Fibroblast of skin of right biceps (primary cell): ENCODE measurements at regions not wholly inside any gene's neighbourhood (a gene's known extent, or its start where the extent isn't known, plus 50 kb on each side); places are given as distances from the start of the nearest gene placed in this dataset.
"Not testable (repeated sequence)": the region's sequence is repeated elsewhere in the genome, so short reads cannot be mapped to it uniquely, and the experiment has no call there.

ENCODE experiments used
- DNase-seq: peaks from one replicate; pipeline ENCODE4 v3.0.0-alpha.2; 2013

DNA sequence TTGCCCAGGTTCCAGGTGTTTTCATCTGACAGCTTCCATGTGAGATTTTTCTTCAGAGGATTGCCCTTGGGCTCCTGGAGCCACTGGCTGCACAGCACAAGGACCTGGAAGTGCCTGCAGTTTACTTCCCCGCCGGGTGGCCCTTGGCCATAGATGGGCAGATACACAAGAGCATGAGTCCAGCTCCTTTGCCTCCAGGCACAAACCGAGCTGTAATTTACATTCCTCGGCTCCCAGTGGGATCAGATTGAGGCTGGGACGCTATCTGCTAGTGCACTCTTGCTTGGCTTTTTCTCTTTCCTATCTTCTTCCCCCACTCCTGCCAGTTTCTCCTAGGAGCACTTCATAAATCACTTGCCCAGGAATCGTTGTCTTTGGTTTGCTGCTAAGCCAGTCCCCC lies 85.4 kb upstream of the RALY start:
- peak; percentile 47 for DNase-seq

DNA sequence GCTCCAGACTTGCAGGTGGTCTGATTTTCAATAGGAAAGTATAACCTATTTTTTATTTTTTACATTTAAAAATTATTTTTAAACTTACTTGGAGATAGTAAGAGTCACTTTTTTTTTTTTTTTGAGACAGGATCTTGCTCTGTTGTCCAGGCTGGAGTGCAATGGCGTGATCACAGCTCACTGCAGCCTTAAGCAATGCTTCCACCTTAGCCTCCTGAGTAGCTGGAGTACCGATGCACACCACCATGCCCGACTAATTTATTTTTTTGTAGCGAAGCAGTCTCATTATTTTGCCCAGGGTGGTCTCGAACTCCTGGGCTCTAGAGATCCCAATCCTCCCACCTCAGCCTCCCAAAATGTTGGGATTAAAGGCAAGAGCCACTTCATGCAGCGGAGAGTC lies 84.8 kb upstream of the RALY start:
- no peak for DNase-seq

DNA sequence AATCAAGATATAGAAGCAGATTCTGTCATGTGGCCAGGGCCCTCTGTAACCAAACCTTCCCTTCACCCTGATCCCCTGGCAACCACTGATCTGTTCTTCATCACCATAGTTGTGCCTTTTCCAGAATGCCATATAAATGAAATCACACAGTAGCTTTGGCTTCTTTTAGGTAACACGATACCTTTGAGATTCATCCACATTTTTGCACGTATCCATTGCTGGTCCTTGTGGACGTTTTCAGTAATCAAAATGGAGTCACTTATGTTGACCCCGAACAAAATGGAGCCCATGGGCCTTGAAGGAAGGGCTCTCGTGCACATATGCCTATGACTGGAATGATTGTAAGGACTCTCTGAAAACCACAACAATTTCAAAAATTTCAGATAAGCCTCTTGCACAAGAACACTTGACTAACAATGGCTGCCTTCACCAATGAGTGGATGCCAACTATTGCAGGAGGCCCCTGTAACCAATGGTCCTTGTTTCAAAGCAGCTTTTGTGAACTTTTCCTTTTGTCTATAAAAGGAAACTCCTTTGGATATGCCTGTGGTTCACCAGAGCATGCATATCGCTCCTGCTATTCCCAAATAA lies 84.3 kb upstream of the RALY start:
- peak; percentile 96 for DNase-seq

DNA sequence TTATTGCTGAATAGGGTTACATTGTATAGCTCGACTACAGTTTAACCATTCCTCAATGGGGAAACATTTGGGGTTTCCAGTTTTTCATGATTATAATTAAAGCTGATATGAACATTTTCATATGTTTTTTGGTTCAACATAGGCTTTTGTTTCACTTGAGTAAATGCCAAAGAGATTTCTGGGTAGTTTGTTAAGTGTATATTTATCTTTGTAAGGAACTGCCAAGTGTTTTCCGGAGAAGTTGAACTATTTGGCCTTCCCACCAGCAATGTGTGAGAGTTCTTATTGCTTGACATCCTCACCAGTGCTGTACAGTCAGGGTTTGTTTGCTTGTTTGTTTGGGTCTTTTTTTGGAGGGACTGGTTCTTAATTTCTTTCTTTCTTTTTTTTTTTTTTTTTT lies 83.7 kb upstream of the RALY start:
- DNase-seq: peak; percentile 38

DNA sequence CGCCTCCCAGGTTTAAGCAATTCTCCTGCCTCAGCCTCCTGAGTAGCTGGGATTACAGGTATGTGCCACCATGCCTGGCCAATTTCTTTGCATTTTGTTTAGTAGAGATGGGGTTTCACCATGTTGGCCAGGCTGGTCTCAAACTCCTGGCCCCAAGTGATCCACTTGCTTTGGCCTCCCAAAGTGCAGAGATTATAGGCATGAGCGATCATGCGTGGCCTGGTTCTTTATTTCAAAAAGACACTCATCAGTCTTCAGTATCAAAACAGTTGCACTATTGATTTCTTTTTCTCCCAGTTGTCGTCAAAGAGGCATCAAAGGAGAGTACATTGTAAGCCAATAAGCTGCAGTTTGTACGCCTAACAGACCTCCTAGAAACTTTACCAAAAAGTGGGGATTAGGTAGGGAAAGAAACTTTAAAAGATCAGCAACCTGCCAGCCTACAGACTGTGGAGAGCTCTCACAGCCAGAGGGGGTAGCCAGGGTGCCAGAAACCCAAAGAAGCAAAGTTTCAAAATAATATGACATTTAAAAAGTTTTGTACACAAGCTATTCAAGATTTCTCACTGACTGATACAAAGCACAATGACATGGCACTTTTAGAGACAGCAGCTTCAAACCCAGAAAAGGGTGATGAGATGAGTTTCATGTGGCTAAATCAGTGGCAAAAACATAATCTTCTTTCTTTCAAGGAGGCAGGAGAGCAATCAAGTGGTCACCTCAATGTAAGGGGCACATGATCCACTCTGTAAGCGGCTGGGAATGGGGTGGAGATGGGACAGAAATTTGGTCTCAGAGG lies 83.0 kb upstream of the RALY start:
- DNase-seq: no peak

DNA sequence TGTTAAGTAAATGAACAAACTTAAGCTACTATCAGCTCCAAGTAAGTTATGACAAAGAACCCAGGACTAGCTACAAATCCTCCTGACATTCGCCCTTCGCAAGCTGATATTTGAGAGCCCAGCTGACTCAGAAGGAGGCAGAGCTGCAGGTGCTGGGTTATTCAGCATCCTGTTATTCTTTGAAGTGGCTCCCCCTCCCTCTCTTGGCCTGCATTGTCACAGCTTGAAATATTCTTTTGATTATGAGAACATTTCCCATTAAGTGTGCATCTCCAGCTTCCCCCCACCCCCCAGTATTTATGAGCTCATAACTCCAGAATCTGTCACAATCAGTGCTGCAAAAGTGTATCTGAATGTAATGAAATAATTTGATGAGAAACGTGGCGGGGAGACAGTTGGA lies 78.8 kb upstream of the RALY start:
- peak; percentile 73 for DNase-seq

DNA sequence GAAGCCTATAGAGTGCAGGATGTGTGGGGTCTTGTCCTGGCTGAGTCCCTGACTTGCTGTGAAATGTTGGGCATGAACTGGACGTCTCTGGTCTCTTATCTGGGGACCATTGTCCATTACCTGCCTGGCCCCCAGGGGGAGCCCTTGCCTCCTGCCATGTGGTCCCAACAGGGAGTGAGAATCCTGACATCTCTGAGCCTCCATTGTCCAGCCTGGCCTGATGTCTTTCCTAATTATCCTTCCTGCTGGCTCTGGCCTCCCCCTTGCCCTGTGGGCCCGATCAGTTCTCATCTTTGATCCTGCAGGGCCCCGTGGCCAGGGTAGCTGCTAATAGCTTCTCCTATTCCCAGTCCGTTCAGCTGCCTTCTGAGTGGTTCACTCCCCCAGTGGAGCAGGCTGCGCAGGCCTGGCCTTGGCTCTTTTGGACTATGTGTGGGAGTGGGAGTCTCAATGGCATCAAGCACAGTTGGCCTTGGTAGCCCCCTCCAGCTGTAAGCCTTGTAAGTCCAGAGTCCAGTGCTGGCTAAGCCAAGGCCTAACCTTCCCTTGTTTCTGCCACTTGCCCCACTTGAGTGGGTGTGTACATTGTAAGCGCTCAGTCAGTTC lies 77.9 kb upstream of the RALY start:
- no peak for DNase-seq

DNA sequence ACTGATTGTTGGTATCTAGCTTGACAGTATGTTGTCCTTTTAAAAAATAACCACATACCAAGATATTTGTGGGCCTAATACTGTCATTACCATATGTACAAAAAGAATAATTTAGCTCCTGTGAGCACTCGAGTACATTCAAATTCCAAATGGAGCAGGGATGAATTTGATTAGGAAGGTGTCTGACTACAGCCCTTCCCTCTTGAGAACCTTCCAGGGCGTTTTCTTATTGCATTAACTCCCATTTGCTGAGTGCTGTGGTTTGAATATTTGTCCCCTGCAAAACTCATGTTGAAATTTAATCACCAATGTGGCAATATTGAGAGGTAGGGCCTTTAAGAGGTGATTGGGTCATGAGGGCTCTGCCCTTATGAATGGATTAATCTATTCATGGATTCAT lies 76.9 kb upstream of the RALY start:
- no peak for DNase-seq

DNA sequence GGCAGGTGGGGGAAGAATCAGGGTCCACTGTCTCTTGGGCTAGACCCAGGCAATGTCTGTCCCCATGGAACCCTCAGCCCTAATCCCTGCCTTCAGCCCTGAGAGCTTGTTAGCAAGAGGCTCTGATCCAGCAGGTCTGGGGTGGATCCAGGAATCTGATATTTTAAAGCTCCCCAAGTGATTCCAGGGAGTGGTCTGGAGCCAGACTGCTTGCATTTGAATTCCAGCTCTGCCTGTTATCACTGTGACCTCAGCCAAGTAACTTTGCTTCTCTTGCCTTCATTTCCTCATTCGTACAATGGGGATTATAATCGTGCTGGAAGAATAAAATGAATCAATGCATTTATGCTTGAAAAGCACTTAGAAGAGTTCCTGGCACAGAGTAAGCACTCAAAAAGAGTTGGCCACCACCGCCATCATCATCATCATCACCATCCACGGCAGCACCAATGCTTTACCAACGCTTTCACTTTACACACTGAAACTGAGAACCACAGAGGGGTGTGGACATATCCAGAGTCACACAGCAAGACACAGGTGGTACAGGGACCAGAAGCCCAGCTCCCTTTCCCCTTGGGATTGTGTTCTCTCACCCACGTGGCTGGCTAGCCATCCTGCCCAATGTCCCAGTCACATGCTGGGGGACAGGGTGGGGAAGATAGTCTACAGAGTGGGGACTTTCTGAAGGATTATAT lies 75.7 kb upstream of the RALY start:
- no peak for DNase-seq

DNA sequence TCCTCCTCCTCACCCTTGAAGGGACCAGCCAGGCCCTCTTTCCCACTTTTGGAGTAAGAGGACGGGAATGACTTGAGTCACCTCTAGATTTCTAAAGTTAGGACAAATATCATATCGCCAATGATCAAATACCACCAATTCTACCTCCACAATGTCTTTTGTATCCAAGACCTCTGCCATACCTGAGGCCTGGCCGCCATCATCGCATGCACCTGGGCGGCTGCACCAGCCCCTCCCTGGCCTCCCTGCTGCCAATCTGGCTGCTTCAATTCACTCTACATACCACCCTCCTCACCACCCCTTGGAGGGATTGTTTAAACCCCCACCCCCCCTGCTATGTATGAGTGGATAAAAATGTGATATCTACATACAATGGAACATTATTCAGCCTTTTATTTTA lies 75.0 kb upstream of the RALY start:
- DNase-seq: no peak

DNA sequence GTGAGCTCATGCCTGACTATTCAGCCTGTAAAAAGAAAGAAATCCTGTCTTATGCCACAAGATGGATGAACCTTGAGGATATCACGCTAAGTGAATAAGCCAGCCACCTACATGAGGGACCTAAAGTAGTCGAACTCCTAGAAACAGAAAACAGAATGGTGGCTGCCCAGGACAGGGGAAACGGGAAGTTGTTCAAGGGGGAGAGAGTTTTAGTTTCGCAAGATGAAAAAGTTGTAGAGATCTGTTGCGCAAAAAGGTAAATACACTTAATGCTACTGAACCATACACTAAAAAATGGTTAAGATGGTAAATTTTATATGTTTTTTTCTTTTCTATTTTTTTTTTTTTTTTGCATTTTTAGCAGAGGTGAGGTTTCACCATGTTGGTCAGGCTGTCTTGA lies 74.1 kb upstream of the RALY start:
- DNase-seq: no peak

DNA sequence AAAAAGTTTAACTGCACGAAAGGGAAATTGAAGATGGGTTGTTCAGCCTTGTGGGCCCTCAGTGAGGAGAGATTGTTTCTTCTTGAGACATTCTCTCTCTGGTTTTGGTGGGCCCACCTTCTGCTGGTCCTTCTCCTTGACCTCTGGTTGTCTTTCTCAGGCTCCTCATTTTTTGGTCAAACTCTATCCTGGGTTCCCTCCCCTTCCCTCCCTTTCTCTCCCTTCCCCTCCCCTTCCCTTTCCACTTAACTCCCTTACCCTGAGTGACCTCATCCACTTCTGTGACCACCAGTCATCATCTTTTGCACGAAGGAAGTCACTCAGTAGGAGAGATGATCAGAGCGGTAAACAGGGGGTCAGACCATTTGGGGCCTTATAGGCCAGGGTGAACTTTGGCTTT lies 71.5 kb upstream of the RALY start:
- no peak for DNase-seq

DNA sequence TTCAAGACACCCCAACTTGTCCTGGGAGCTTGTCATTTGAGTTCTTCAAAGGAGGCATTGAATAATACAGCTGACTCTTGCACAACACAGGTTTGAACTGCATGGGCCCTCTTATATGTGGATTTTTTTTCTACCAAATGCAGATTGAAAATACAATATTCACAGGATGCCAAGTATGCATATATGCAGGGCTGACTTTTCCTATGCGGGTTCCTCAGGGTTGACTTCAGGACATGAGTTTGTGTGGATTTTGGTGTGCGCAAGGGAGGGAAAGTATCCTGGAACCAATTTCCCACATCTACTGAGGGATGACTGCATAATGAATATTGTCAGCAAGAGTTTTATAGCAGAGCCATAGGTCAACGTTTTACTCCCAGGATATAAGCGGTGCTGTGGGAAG lies 70.0 kb upstream of the RALY start:
- DNase-seq: no peak

DNA sequence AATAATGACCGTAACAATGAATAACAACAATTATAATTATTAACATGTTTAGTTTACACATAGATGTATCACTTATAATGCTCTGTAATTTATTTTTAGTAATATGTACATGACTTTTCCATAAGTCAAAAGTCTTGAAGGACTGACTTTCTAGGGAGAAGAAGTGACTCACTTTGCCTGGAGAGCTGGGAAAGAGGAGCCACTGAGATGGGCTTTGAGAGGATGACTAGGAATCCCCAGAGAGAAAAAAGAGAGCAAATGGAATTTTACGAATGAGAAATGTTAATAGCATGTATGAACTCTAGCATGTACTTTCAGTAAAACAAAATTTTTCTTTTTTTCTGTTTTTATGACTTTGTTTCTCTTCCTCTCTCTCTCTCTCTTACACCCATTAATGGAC lies 67.8 kb upstream of the RALY start:
- peak; percentile 87 for DNase-seq

DNA sequence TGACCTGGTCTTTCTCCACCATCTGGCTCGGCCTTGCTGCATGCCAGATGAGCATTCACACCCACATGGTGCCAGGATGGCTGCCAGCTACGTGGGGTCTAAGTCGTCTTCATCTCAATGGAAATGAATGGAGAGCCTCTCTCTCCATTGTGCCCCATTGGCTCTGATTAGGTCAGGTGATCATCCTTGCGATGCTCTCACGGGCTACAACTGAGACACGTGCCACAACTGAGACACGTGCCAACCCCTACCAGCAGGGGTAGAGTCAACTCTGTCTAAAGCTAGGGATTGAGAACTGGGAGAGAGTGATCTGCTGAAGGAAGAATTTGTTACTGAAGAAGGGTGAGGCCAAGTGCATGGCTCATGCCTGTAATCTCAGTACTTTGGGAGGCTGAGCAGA lies 67.3 kb upstream of the RALY start:
- DNase-seq: peak; percentile 10

DNA sequence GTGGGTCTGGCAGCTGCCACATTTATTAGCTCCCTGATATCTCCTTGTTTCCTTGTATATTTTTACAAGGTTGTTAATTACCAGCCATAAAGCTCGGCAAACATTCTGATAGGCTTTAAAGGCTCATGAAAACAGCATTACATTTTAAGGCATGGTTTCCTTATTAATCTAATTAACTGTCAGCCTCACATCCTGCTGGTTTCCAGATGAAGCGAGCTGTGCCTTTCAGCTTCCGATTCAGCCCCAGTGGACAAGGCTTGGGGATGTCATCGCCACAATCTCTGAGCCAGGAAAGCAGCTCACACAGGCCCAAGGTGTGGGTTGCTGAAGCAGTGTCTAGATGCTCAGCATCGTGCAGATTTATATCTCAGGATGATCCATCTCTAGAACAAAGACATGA lies 66.0 kb upstream of the RALY start:
- no peak for DNase-seq

DNA sequence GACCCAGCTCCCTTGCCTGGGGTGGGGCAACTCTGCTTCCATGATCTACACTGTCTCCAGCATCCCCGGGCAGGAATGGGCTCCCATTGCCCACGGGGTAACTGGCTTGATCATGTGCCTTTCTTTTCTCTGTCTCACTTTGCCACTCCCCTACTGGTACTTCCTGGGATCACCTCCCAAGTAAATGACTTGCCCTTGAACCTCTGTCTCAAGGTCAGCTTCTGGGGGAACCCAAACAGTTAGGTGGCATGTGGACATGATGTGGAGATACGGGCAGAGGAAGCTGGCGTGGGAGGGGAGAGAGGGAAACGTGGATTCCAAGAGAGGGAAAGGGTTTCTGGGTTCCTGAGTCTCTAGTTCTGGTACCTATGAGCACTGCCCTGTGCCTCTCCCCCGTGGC lies 63.8 kb upstream of the RALY start:
- no peak for DNase-seq

DNA sequence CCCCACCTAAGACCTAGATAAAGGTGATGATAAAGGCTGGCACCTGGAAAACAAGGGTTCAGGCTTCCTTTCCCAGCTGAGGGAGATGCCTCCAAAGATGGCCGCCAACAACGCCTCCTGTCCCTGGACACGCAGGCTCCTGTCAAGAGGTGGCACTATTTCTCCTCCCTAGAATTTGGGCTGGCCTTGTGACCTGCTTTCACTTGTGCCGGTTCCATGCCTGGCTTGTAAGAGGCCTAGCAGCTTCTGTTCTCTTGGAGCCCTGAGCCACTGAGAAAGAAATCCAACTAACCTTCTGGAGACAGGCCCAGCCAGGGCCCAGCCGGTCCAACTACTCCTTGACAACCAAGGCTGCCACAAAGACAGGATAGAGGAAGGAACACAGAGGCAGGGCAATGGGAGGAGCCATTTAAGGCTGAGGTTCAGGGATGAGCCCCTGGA lies 60.2 kb upstream of the RALY start:
- DNase-seq: peak; percentile 57

DNA sequence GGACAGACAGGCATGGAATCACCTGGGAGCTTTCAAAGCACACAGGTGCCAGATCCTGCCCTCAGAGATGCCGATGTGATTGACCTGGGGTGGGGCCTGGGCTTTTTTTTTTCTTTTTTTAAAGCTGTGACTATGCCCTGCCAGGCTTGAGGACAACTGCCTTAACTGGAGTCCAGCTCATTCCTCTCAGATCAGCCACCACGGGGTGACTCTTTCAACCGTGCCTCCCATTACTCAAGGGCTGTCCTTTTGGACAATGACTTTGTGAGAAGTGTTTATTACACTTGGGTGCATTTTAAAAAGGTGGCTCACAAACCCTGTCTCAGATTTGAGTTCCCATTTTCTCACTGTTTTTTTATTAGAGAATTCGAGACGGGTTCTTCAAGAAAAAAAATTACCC lies 57.1 kb upstream of the RALY start:
- DNase-seq: no peak

DNA sequence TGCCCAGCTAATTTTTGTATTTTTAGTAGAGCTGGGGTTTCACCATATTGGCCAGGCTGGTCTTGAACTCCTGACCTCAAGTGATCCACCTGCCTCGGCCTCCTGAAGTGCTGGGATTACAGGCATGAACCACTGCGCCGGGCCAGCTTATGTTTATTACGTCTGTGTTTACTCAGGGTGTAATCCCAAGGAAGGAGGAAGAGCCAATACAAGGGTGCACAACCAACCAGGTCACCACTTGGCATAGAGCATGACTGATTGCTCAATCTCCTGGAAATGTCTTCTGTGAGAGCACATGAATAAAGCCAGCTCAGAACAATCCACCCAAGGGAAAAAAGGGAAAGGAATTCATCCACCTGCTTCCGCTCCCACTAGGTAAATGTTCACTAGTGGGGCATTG lies 54.7 kb upstream of the RALY start:
- DNase-seq: not testable (repeated sequence)

DNA sequence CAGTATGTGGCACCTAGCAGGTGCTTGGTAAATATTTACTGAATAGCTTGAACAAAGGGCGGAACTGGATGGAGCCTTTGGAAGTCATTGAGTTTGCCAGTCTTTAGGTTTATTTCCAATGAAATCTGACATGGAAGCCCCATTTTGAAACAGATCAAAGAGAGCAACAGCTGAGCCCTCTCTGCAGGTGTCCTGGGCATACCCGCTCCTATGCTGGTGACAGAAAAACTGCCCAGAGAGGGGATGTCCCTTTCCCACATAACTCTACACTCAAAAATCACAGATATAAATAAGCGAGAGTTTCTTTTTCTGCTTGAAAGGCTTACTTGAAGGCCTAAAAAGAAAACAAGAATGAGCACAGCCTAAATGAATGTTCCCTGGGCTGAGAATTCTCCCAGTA lies 53.0 kb upstream of the RALY start:
- no peak for DNase-seq
